Epithelial cell of esophagus (primary cell): ENCODE measurements at regions not wholly inside any gene's neighbourhood (a gene's known extent, or its start where the extent isn't known, plus 50 kb on each side); places are given as distances from the start of the nearest gene placed in this dataset.

Experiments used
- DNase-seq: peaks from one replicate; pipeline ENCODE4 v3.0.0; 2010; ENCODE audit warnings: low read depth
- H3K4me3 ChIP-seq: 2 replicates; pipeline ENCODE4 v1.5.1; 2011; ENCODE audit warnings: mild to moderate bottlenecking, low read length, control low read depth
- TF ChIP-seq, protein P1 (sequence below): IDR thresholded peaks from 2 replicates; pipeline ENCODE4 v1.5.1; 2011; ENCODE audit warnings: low read depth, mild to moderate bottlenecking, low read length, control low read depth, inconsistent platforms; ENCODE audit not compliant: insufficient read depth; ENCODE audit errors: missing control alignments

GRCh38 chr2:84373391-84373790 lies 85.7 kb downstream of the SUCLG1 start:
- DNase-seq = no peak
- TF ChIP-seq, protein P1, sequence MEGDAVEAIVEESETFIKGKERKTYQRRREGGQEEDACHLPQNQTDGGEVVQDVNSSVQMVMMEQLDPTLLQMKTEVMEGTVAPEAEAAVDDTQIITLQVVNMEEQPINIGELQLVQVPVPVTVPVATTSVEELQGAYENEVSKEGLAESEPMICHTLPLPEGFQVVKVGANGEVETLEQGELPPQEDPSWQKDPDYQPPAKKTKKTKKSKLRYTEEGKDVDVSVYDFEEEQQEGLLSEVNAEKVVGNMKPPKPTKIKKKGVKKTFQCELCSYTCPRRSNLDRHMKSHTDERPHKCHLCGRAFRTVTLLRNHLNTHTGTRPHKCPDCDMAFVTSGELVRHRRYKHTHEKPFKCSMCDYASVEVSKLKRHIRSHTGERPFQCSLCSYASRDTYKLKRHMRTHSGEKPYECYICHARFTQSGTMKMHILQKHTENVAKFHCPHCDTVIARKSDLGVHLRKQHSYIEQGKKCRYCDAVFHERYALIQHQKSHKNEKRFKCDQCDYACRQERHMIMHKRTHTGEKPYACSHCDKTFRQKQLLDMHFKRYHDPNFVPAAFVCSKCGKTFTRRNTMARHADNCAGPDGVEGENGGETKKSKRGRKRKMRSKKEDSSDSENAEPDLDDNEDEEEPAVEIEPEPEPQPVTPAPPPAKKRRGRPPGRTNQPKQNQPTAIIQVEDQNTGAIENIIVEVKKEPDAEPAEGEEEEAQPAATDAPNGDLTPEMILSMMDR = no peak
- H3K4me3 ChIP-seq = no peak overlapping the region

- DNase-seq = no peak
- TF ChIP-seq, protein P1 = no peak
- H3K4me3 ChIP-seq = no peak overlapping the region
These were observed 96.5 kb downstream of the SUCLG1 start for GRCh38 chr2:84362541-84362940.

DNA sequence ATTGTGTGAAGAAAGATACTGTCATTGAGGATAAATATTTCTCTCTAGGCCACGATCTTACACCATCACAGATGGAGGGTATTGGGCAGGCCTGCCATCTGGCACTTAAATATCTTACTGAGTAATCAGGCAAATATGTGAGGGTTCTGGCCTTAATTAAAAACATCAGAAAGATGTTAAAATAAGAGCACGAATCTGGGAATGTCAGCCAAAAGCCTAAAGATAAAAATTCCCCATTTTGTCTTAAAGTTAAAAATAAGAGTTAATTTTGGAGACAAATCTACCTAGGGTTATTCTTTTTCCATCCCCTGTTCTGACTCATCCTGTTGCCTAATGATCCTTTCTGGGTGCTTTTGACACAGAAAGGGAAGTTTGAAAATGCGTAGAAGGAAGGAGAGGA lies 121.0 kb downstream of the SUCLG1 start:
- H3K4me3 ChIP-seq = no peak overlapping the region
- no peak for DNase-seq
- TF ChIP-seq, protein P1 = no peak

DNA sequence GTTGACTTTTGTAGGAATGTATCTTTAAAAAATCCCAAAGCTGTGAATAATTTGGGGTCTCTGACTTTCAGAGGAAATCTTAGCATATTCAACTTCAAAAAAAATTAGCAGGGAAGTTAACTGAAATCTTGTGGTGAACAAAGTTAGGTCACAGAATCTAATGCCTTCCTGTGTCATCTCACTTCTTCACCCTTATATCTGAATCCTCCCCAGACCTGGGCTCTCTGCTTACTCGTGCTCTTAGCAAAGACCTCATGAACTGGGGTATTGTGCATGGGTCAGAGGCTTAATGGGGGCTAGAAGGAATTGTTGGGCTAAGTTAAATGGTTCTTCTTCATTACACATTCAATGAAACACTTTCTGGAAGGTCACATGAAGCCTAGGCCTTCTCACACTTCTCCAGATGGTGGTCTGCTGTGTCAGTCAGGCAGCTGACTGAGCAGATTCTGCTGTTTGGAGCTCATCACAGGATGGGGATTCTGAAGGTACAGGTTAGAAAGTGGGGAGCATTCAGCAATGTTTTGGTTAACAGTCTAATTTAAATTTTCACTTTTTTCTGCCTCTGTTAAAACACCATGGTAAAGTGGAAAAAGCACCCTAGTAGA lies 131.3 kb downstream of the SUCLG1 start:
- TF ChIP-seq, protein P1 = no peak

DNA sequence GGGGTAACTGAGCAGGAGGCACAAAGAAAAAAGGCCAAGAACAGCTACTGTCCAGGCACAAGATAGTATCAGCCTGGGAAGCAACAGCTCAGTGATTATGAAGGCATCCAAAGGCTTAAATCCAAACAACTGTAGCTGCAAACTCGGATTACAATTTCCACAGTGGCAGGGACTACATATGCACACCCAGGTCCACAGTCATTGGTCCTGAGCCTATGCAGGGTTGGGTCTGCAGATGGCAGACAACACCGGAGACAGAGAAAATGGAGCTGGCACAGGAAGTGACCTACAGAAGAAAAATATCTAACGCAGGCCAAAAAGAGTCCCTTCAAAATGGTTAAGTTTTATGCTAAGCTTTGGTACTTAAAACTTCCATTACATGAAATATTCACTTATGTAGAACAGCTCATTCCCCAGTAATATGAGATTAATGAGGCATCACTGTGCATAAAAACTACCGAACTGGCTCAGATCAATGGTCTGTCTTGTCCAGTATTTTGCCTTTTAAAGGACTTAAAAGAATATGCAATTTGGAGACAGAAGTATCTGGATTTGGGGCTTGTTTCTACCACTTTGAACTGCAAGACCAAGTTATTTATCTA lies 132.1 kb downstream of the SUCLG1 start:
- H3K4me3 ChIP-seq = no peak overlapping the region
- TF ChIP-seq, protein P1 = no peak

More for the DNA sequence above, 131.3 kb downstream of the SUCLG1 start:
- no peak for DNase-seq
- H3K4me3 ChIP-seq = no peak overlapping the region

DNA sequence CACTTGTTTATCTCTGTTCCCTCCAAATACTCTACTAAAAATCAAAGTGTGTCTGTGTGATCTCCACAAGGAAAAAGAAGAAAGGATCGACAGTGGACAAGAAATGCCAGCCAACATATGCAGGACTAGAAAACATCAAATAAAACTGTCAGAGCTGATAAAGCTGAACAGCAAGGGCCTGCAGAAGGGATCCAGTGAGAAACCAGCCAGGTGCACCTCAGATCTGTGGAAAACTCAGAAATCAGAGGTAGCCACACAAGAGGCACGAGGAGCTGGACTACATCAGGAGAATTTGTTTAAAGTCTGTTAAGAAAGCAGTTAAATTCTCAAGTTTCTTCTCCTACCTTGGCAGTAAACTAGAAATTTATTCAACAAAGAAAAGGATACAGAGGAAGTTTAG lies 135.2 kb downstream of the SUCLG1 start:
- no peak overlapping the region for H3K4me3 ChIP-seq
- DNase-seq = no peak
- TF ChIP-seq, protein P1 = no peak

More for the DNA sequence above, 132.1 kb downstream of the SUCLG1 start:
- DNase-seq = no peak

- TF ChIP-seq, protein P1 = no peak
- H3K4me3 ChIP-seq = no peak overlapping the region
- no peak for DNase-seq
These were observed 138.1 kb downstream of the SUCLG1 start for GRCh38 chr2:84320940-84321339.
